GM19463 (cell line): ENCODE measurements at regions not wholly inside any gene's neighbourhood (a gene's known extent, or its start where the extent isn't known, plus 50 kb on each side); places are given as distances from the start of the nearest gene placed in this dataset.
A peak's percentile ranks its signal among the peaks of the same experiment; 100 is the strongest.
"Not testable (repeated sequence)": the region's sequence is repeated elsewhere in the genome, so short reads cannot be mapped to it uniquely, and the experiment has no call there.

Experiments
- ATAC-seq: cut with Tn5 transposase; IDR thresholded peaks from one replicate; pipeline ENCODE4 v1.9.1; 2021; ENCODE audit warnings: mild to moderate bottlenecking, moderate library complexity; ENCODE audit not compliant: unreplicated experiment

GRCh38 chr1:56092684-56093570 is 486.4 kb downstream of the PLPP3 start:
- no peak for ATAC-seq

DNA sequence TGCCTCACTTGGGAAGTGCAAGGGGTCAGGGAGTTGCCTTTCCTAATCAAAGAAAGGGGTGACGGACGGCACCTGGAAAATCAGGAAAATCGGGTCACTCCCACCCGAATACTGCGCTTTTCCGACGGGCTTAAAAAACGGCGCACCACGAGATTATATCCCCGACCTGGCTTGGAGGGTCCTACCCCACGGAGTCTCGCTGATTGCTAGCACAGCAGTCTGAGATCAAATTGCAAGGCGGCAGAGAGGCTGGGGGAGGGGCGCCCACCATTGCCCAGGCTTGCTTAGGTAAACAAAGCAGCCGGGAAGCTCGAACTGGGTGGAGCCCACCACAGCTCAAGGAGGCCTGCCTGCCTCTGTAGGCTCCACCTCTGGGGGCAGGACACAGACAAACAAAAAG is 489.5 kb downstream of the PLPP3 start:
- ATAC-seq, result not testable (repeated sequence)

- no peak for ATAC-seq
These were observed 495.1 kb downstream of the PLPP3 start for GRCh38 chr1:56084246-56084645.

- ATAC-seq, result no peak
These were observed 497.6 kb downstream of the PLPP3 start for GRCh38 chr1:56081736-56082135.

- no peak for ATAC-seq
These were observed 498.2 kb downstream of the PLPP3 start for GRCh38 chr1:56081173-56081572.

DNA sequence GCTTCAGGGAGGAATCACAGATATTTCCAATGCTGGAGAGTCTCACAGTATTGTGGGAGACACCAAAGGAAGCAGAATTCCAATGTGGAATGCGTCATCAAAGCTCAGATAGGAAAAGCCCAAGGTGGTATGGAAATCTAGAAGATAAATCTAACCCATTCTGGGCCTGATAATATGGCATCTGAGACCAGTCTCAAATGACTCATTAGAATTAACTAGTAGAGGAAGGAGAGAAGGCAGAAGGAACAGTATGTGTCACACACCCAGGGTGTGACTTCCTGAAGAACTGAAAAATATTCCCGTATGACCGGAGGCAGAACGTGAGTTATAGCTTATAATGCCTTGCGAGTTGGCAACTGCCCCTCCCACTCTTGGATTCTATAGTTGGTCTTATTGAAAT is 499.2 kb downstream of the PLPP3 start:
- ATAC-seq, result no peak

DNA sequence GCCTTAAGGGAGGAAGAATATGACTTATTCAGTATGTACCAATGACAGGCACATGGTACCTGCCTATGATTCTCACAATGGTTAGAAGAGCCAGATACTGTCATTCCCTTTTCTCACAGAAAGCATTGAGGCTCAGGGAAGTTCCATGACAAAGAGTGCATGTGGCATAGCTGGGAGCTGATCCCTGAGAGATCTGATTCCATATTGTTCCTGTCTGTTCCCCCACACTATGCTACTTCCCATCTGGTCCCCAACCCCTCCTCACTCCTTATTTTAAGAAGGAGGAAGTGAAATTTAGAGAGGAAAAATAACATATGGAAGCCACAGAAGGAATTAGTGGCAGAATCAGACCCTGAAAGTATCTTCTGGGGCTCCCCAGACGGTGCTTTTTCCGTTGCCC is 500.0 kb downstream of the PLPP3 start:
- ATAC-seq, result no peak

DNA sequence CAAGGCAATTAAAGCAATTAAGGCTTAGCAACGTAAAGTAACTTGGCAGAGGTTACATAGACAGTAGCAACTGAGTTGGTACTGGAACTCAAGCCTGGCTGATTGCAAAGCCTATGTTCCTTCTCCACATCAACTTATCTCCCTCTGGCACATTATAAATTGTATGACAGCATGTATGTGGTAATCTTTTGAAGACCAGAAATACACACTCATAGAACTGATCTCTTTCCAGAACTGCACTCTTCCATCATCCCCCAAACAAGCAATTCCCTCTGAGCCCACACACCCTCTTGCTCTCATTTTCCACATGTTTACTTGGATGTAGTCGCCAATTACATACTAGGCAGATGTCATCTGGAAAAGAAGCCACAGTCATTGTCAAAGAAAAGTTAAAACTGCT is 502.2 kb downstream of the PLPP3 start:
- ATAC-seq, result no peak

DNA sequence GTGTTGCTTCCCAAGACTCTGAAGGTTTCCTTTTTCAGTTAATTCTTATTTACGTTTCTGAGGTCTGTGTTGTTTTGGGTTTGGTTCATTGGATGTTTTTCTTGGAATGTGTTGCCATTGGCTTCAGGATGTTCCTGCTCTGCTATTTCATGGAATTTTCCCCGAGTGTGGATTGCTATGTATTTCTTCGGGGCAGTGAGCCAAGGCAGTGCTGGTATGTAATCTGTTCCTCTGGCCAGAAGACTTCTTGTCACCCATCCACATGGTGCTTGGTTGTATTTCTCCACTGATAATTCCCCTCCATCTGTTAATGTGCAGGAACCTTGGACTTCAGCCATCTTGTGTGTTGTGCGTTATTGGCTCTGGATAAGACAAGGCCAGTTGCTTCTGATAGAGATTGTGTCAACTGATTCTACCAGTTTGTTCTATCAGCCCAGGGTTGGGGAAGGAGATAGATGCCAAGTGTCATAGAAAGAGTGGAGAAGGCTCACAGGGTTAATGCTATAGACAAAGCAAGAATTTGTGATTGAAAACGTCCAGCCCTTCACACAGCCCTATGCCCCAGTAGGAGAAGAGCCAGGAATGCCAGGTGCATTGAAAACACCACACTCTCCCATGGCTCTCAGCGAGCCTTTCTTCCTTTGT is 505.2 kb downstream of the PLPP3 start:
- ATAC-seq, result no peak

GRCh38 chr1:56073614-56074006 is 505.8 kb downstream of the PLPP3 start:
- no peak for ATAC-seq

DNA sequence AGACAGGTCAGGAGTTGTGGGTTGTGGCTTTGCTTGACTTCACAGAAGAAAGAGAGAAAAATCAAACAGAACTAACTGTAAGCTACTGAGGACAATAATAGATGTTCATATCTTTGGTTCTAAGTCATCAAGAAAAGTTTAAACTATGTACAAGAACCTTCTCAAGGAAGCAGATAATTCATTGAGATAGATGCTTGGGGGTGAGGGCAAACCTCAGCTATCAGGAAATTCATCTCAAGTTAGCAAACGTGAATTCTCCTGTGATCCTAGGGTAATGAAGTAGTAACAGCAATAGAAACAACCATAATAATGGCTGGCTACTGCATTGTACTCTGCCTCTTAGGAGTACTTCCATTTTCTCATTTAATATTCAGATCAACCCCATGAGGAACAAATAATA is 506.2 kb downstream of the PLPP3 start:
- no peak for ATAC-seq

- no peak for ATAC-seq
These were observed 507.1 kb downstream of the PLPP3 start for GRCh38 chr1:56072310-56072709.

DNA sequence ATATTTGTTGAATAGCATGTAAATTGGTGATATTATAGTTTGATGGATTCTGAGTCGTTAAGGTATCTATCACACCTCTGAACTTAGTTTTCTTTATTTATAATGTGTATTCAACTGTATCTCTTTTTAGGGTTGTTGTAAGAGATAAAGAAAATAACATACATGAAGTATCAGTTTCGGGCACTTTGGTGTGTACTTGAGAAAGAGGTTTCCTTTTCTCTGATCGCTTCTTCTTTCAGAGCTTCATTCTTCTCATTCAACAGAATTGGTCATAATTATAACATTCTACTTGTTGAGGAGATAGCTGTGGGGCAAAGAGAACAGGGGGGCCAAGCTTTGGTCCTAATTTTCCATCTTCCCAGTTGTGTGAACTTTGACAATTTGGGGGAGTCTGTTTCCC is 508.0 kb downstream of the PLPP3 start:
- no peak for ATAC-seq

DNA sequence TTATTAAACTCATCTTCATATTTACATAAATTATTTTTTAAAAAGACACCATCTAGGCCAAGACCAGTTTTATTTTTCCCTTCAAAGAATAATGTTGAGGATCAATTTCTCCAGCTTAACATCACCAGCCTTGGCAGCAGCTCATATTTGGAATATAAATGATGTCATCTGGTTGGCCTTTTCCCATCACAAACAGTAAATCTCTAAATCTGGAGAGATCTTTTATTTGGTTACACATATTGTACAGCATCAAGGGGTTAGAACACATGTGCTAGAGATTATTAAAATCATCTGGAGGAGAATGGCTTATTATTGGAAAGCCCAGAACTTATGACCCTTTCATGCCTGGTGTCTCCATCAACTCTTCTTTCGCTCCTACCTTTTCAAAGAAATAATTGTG is 508.8 kb downstream of the PLPP3 start:
- no peak for ATAC-seq

DNA sequence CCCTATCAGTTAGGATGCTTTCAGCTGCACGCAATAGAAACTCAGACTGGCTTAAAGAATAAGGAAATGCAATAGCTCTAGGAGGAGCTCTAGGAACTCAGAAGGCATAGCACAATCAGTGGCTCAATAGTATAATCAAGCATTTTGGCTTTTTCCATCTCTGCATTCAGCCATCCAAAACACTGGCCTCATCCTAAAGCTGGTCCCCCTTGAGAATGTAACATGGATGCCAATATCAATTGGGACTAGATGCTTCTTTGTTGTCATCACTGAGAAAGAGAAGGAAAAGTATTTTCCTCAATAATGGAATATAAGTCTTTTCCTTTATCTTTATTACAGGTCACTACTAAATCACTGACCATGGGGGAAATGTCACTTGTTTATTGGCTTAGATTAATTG is 509.5 kb downstream of the PLPP3 start:
- ATAC-seq, result no peak

GRCh38 chr1:56068908-56069307 is 510.5 kb downstream of the PLPP3 start:
- no peak for ATAC-seq

- ATAC-seq, result no peak
These were observed 511.2 kb downstream of the PLPP3 start for GRCh38 chr1:56068210-56068609.

- ATAC-seq, result no peak
These were observed 513.6 kb downstream of the PLPP3 start for GRCh38 chr1:56065729-56066128.

- ATAC-seq, result no peak
These were observed 514.7 kb downstream of the PLPP3 start for GRCh38 chr1:56064705-56065104.

- no peak for ATAC-seq
These were observed 515.9 kb downstream of the PLPP3 start for GRCh38 chr1:56063461-56063860.

DNA sequence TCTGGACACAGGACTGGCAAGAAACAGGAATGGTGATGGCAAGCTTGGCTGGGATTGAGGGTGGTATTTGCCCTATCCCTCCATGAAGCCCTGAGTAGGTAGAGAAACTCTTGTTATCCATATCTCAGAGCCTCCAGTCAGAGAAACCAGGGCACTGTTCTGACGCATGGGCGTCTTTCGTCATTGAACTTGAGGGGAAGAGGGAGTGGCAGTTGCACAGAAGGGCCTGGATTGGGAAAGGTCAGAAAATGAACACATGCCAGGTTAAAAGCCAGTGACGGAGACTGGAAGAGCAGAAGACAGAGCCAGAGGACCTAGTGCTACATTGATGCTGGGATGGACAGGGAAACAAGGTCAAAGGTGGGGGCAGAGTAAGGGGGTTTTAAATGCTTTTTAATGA is 516.7 kb downstream of the PLPP3 start:
- ATAC-seq, result no peak

GRCh38 chr1:56061824-56062223 is 517.5 kb downstream of the PLPP3 start:
- ATAC-seq, result peak; percentile 76
